B cell (primary cell): ENCODE measurements at regions not wholly inside any gene's neighbourhood (a gene's known extent, or its start where the extent isn't known, plus 50 kb on each side); places are given as distances from the start of the nearest gene placed in this dataset.

ENCODE experiments used
- CTCF ChIP-seq: fragments of 200-600 bp; IDR thresholded peaks from one replicate; pipeline ENCODE4 v1.8.0; 2022; ENCODE audit warnings: antibody characterized with exemption, mild to moderate bottlenecking
- EZH2 ChIP-seq: IDR thresholded peaks from 2 replicates; pipeline ENCODE4 v1.6.1; 2012; ENCODE audit warnings: borderline replicate concordance, low read depth, mild to moderate bottlenecking, moderate library complexity, low read length; ENCODE audit not compliant: insufficient read depth, poor library complexity, severe bottlenecking

GRCh38 chr2:239858179-239858578, 167.0 kb downstream of the NDUFA10 start:
- TF ChIP-seq CTCF = no peak
- TF ChIP-seq EZH2 = no peak
